ENCODE measurements at regions not wholly inside any gene's neighbourhood (a gene's known extent, or its start where the extent isn't known, plus 50 kb on each side); places are given as distances from the start of the nearest gene placed in this dataset.

DNA sequence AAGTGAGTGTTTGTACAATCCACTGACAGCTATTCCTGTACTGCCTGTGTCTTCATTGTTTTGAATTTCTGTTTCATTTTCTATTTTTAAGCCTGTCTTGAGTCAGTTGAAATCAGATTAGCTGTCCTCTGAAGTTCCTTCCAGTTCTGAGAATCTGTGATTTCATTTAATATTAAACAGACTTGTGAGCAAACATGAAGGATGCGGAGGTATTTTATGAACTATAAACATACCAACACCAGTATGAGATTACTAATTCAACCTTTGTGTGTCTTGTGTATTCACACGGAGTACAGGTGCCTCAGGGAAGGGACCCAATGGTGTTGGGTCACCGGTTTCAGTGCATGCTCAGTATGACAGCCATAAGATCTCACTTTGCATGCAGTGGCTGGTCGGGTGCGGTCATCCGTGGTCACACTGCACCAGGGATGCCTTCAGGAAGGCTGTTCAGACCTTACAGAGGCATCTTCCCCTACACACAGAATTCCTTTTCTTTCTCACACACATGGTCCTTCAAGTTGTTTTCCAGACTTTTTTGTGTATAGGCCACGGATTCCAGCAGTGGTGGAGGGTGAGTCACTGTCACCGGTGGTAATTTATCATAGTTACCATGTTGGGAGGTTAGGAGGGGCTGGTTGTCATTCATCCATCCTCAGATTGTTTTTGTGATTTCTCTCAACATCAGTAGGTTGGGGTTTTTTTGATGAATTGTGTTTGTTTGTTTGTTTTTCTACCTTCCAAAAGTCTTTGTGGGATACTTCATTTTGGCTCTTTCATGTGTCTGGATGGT lies 103.0 kb upstream of the SFSWAP start:
- no peak for TF ChIP-seq ZNF274 (IDR thresholded peaks at IDR 0.05; ENCODE audit: low read depth, low read length)
- H3K4me3 ChIP-seq (ENCODE audit: low read length): peak overlapping the region; percentile 47; the same call in 1 of the 2 replicates

DNA sequence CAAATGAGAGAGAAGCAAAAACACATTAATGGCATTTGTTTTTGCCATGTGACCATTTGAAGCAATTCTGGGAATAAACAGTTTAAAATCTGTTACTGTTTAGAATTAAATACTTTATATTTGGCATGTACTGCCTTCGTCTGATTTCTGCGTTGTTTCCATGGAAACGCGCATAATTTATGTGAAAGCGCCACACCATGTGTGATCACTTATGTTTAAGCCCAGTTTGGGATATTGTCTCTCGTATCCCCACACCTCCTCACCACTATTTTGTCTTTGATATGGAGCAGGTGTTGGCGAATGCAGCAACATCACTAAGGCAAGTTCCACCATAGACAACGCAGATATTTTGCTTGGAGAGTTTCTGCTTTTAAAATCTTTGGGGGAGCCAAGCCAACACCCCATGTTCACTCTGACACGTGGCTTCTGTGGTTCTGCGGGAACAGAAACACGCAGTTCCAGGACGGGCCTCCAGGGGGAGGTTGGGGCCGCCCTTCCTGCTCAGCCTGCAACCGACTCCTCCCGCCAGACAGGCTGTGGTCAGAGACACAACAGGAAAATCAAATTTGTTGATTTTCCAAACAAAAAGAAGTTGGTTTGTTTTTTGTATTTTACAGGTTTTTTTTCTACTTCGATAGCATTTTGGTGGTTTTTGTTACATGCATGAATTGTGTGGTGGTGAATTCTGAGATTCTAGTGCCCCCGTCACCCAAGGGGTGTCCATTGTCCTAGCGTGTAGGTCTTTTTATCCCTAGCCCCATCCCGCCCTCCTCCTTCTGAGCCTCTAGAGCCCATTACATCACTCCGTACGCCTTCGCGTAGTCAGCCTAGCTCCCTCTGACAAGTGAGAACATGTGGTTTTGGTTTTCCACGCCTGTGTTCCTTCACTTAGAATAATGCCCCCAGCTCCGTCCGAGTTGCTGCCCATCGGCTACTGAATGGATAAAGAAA lies 101.9 kb upstream of the SFSWAP start:
- no peak for TF ChIP-seq ZNF274 (IDR thresholded peaks at IDR 0.05; ENCODE audit: low read depth, low read length)
- H3K4me3 ChIP-seq (ENCODE audit: low read length): no peak overlapping the region

DNA sequence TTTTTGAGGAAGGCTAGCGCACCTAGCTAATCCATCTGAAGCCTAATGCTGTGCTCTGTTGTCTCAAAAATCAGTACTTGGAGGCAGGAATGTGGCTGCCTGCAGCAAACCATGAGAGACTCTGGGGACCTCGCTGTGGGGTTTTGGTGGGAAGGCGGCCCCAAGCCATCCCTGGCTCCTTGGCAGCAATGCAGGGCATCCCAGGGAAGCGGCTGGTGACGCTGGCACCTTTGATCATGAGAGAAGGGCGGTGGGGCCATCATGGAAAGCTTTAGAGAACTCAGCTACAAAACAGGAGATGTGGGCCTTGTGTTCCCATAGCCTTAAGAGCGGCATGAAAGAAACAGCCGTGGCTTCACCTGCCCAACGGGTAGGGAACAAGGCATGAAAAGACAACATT lies 101.1 kb upstream of the SFSWAP start:
- no peak overlapping the region for H3K4me3 ChIP-seq (ENCODE audit: low read length)
- no peak for TF ChIP-seq ZNF274 (IDR thresholded peaks at IDR 0.05; ENCODE audit: low read depth, low read length)

GRCh38 chr12:131610181-131610580 lies 100.7 kb upstream of the SFSWAP start:
- H3K4me3 ChIP-seq (ENCODE audit: low read length): no peak overlapping the region
- no peak for TF ChIP-seq ZNF274 (IDR thresholded peaks at IDR 0.05; ENCODE audit: low read depth, low read length)

- H3K4me3 ChIP-seq (ENCODE audit: low read length): no peak overlapping the region
- TF ChIP-seq ZNF274 (IDR thresholded peaks at IDR 0.05; ENCODE audit: low read depth, low read length): no peak
Measured at GRCh38 chr12:131610891-131611290, 100.0 kb upstream of the SFSWAP start.

- no peak overlapping the region for H3K4me3 ChIP-seq (ENCODE audit: low read length)
- no peak for TF ChIP-seq ZNF274 (IDR thresholded peaks at IDR 0.05; ENCODE audit: low read depth, low read length)
Measured at GRCh38 chr12:131611416-131612091, 99.3 kb upstream of the SFSWAP start.

GRCh38 chr12:131612092-131612755 lies 98.7 kb upstream of the SFSWAP start:
- TF ChIP-seq ZNF274 (IDR thresholded peaks at IDR 0.05; ENCODE audit: low read depth, low read length): no peak
- H3K4me3 ChIP-seq (ENCODE audit: low read length): no peak overlapping the region

DNA sequence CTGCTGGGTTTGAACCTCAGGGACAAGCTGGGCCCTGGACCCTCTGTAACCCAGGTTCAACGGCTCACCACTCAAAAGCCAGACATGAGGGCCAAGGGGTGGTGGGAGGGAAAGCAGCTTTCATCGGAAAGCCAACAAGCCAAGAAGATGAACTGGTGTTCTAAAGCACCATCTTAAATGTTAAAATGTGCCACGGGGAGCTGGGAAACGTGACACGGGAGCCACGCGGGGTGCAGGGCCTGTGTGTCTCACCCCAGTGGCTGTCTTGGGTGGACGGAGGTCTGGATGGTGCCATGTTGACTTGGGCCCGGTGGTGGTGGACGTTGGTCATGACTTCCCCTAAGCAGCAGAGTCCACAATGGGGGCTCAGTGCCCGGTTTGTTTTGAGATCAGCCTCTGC lies 97.7 kb upstream of the SFSWAP start:
- H3K4me3 ChIP-seq (ENCODE audit: low read length): no peak overlapping the region
- no peak for TF ChIP-seq ZNF274 (IDR thresholded peaks at IDR 0.05; ENCODE audit: low read depth, low read length)

DNA sequence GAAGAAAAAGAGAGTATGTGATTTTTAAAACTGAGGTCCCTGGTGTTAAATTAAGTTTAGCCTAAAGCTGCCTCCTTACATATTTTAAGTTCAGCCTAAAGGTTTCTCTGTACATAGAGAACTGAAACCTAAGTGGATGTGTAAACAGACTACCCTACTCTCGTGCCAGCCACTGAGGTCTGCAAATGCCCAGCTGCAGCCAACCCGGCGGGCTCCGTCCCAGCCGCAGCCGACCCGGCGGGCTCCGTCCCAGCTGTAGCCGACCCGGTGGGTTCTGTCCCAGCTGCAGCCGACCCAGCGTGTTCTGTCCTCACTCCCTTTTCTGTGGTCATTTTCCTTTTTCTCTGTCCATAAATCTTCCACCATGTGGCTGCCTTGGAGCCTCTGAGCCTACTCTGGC lies 97.2 kb upstream of the SFSWAP start:
- no peak overlapping the region for H3K4me3 ChIP-seq (ENCODE audit: low read length)
- no peak for TF ChIP-seq ZNF274 (IDR thresholded peaks at IDR 0.05; ENCODE audit: low read depth, low read length)

DNA sequence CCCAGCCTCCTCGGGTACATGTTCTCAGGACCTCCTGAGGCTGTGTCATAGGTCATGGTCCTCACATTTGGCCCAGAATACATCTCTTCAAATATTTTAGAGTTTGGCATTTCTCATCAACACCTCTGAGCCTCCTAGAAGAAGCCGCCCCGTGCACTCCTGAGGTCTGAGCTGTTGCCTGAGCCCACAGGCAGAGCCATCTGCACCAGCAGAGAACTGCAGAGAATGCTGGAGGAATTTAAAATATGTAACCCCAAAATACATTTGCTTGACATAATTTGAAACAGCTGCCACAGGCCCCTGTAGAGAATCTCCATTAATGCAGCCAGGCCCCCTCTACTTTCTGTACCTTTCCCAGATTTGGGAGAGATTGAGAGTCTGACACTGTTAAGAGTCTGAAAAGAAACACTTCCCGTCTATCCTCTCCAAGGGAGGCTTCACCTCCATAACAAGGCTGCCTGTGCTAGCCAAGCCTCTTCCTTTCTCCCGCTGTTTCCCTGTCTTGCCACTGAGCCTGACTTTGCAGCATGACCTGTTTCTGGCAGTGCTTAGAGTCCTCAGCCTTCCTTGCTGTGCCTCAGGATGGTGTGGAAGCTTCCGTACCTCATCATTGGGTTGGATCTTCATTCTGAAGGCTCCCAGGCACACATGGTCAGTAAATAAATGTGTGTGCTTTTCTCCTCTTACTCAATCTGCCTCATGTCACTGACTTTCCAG lies 95.4 kb upstream of the SFSWAP start:
- H3K4me3 ChIP-seq (ENCODE audit: low read length): no peak overlapping the region
- TF ChIP-seq ZNF274 (IDR thresholded peaks at IDR 0.05; ENCODE audit: low read depth, low read length): no peak

- TF ChIP-seq ZNF274 (IDR thresholded peaks at IDR 0.05; ENCODE audit: low read depth, low read length): no peak
Measured at GRCh38 chr12:131616043-131616700, 94.7 kb upstream of the SFSWAP start.

GRCh38 chr12:131616738-131617137 lies 94.2 kb upstream of the SFSWAP start:
- no peak for TF ChIP-seq ZNF274 (IDR thresholded peaks at IDR 0.05; ENCODE audit: low read depth, low read length)
- H3K4me3 ChIP-seq (ENCODE audit: low read length): no peak overlapping the region

More at GRCh38 chr12:131616043-131616700, 94.7 kb upstream of the SFSWAP start:
- no peak overlapping the region for H3K4me3 ChIP-seq (ENCODE audit: low read length)

GRCh38 chr12:131617179-131617578 lies 93.7 kb upstream of the SFSWAP start:
- TF ChIP-seq ZNF274 (IDR thresholded peaks at IDR 0.05; ENCODE audit: low read depth, low read length): no peak
- H3K4me3 ChIP-seq (ENCODE audit: low read length): no peak overlapping the region

All from GM08714 (cell line).